22Rv1 (cell line): ENCODE measurements at regions not wholly inside any gene's neighbourhood (a gene's known extent, or its start where the extent isn't known, plus 50 kb on each side); places are given as distances from the start of the nearest gene placed in this dataset.

Experiments used
- ZFX ChIP-seq: fragments of 450-650 bp; IDR thresholded peaks from 2 replicates; pipeline ENCODE4 v1.6.1; 2017; ENCODE audit warnings: antibody characterized with exemption, borderline replicate concordance
- TF ChIP-seq, protein P1 (sequence below): fragments of 450-650 bp; IDR thresholded peaks from 2 replicates; pipeline ENCODE4 v1.5.1; 2017; ENCODE audit warnings: mild to moderate bottlenecking

DNA sequence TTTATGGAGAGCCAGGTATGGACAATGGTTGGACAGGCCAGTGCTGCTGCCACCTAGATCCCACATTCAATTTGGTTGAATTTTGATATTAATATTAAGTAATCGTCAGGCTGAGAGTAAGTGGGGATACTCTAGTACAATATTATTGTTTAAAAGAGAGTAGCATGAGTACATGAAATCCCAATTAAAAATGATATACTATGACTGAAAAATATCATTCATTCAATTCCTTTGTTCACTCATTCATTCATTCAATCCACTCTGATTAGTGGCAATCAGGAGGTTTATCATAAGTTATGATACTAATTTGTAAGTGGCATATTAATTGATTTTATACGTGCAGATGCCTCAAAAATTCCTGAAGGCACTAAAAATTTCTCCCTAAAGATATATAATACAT is 224.2 kb downstream of the DMRT2 start:
- TF ChIP-seq, protein P1, sequence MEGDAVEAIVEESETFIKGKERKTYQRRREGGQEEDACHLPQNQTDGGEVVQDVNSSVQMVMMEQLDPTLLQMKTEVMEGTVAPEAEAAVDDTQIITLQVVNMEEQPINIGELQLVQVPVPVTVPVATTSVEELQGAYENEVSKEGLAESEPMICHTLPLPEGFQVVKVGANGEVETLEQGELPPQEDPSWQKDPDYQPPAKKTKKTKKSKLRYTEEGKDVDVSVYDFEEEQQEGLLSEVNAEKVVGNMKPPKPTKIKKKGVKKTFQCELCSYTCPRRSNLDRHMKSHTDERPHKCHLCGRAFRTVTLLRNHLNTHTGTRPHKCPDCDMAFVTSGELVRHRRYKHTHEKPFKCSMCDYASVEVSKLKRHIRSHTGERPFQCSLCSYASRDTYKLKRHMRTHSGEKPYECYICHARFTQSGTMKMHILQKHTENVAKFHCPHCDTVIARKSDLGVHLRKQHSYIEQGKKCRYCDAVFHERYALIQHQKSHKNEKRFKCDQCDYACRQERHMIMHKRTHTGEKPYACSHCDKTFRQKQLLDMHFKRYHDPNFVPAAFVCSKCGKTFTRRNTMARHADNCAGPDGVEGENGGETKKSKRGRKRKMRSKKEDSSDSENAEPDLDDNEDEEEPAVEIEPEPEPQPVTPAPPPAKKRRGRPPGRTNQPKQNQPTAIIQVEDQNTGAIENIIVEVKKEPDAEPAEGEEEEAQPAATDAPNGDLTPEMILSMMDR = no peak
- no peak for TF ChIP-seq ZFX
